Left lung (tissue), 4 donors: ENCODE measurements at regions not wholly inside any gene's neighbourhood (a gene's known extent, or its start where the extent isn't known, plus 50 kb on each side); places are given as distances from the start of the nearest gene placed in this dataset.

Experiments
- ATAC-seq: fragments of 200-7000 bp; cut with Tn5 transposase; one replicate; pipeline ENCODE4 v1.9.1; 2020; ENCODE audit warnings: moderate library complexity
- DNase-seq, 4 donors: peaks; one replicate each; pipeline ENCODE4 v3.0.0-alpha.2; 2013 to 2020
- H3K27ac ChIP-seq, 2 donors: fragments of 200-600 bp; sonication (generic) in 1 of 2; one replicate each; pipeline versions ENCODE4 v1.5.0 to v1.8.0; 2020 to 2021
- H3K27me3 ChIP-seq, 2 donors: fragments of 200-600 bp; sonication (generic) in 1 of 2; one replicate each; pipeline versions ENCODE4 v1.5.0 to v1.8.0; 2020 to 2021
- H3K36me3 ChIP-seq, 2 donors: fragments of 200-600 bp; sonication (generic) in 1 of 2; one replicate each; pipeline versions ENCODE4 v1.5.0 to v1.8.0; 2020 to 2021
- H3K4me1 ChIP-seq, 2 donors: fragments of 200-600 bp; one replicate each; pipeline ENCODE4 v1.8.0; 2021
- H3K4me3 ChIP-seq, 2 donors: fragments of 200-600 bp; sonication (generic) in 1 of 2; one replicate each; pipeline versions ENCODE4 v1.5.0 to v1.8.0; 2020 to 2021; ENCODE audit warnings: mild to moderate bottlenecking in 1 of 2
- H3K9me3 ChIP-seq, 2 donors: fragments of 200-600 bp; sonication (generic) in 1 of 2; one replicate each; pipeline versions ENCODE4 v1.5.0 to v1.8.0; 2020 to 2021
- intact Hi-C, 2 donors: fragments of 100-400 bp; cut with DNase I; formaldehyde crosslinking; loops; one replicate each; pipeline versions ENCODE4 v1.11.2 to v1.14.2; 2022
- TF ChIP-seq, protein P1 (sequence below), 2 donors: fragments of 200-600 bp; sonication (generic) in 1 of 2; IDR thresholded peaks; one replicate each; pipeline versions ENCODE4 v1.5.0 to v1.8.0; 2021; ENCODE audit warnings: antibody characterized with exemption in 2 of 2
- donor health status: DM: no; HTN: yes; CAD: no.
- donor health status: DM: no; HTN: no; CAD: no.

GRCh38 chr4:59565836-59566235 lies 1634.3 kb upstream of the ADGRL3 start:
- intact Hi-C loops = no loop called here
- DNase-seq (no peak), ATAC-seq (no peak)
- Histone ChIP-seq H3K4me1 (no peaks in the 10 kb centered on the region), H3K36me3 (no peaks in the 10 kb centered on the region), H3K9me3 (no peaks in the 10 kb centered on the region), H3K27ac (no peak overlapping the region), H3K27me3 (no peaks in the 10 kb centered on the region), H3K4me3 (no peak overlapping the region)
- TF ChIP-seq, protein P1, sequence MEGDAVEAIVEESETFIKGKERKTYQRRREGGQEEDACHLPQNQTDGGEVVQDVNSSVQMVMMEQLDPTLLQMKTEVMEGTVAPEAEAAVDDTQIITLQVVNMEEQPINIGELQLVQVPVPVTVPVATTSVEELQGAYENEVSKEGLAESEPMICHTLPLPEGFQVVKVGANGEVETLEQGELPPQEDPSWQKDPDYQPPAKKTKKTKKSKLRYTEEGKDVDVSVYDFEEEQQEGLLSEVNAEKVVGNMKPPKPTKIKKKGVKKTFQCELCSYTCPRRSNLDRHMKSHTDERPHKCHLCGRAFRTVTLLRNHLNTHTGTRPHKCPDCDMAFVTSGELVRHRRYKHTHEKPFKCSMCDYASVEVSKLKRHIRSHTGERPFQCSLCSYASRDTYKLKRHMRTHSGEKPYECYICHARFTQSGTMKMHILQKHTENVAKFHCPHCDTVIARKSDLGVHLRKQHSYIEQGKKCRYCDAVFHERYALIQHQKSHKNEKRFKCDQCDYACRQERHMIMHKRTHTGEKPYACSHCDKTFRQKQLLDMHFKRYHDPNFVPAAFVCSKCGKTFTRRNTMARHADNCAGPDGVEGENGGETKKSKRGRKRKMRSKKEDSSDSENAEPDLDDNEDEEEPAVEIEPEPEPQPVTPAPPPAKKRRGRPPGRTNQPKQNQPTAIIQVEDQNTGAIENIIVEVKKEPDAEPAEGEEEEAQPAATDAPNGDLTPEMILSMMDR (IDR thresholded peaks at IDR 0.05) = no peak

GRCh38 chr4:59570860-59571476 lies 1629.2 kb upstream of the ADGRL3 start:
- DNase-seq (no peak), ATAC-seq (no peak)
- TF ChIP-seq, protein P1 (IDR thresholded peaks at IDR 0.05) = no peak
- Histone ChIP-seq H3K27ac (no peak overlapping the region), H3K9me3 (no peaks in the 10 kb centered on the region), H3K36me3 (no peaks in the 10 kb centered on the region), H3K4me3 (no peak overlapping the region), H3K4me1 (no peaks in the 10 kb centered on the region), H3K27me3 (no peaks in the 10 kb centered on the region)
- intact Hi-C loops = no loop called here

GRCh38 chr4:59571805-59572430 lies 1628.2 kb upstream of the ADGRL3 start:
- DNase-seq (no peak), ATAC-seq (no peak)
- no peaks in the 10 kb centered on the region for H3K27me3 ChIP-seq
- no peaks in the 10 kb centered on the region for H3K4me1 ChIP-seq
- no peaks in the 10 kb centered on the region for H3K9me3 ChIP-seq
- H3K27ac ChIP-seq = no peak overlapping the region
- TF ChIP-seq, protein P1 (IDR thresholded peaks at IDR 0.05) = no peak
- no peak overlapping the region for H3K4me3 ChIP-seq
- intact Hi-C loops = no loop called here
- no peaks in the 10 kb centered on the region for H3K36me3 ChIP-seq

- H3K36me3 ChIP-seq = no peaks in the 10 kb centered on the region
- no peaks in the 10 kb centered on the region for H3K27me3 ChIP-seq
- H3K4me1 ChIP-seq = no peaks in the 10 kb centered on the region
- peak in 1 of 4 donors; percentile 28 for DNase-seq
- H3K9me3 ChIP-seq = peaks cover 0 to 10% of the 10 kb centered on the region in 2 donors
- no peak for ATAC-seq
- intact Hi-C loops = no loop called here
- H3K27ac ChIP-seq = no peak overlapping the region
- TF ChIP-seq, protein P1 (IDR thresholded peaks at IDR 0.05) = no peak
- no peak overlapping the region for H3K4me3 ChIP-seq
Observed at GRCh38 chr4:59583845-59584568, 1616.1 kb upstream of the ADGRL3 start.
